ENCODE measurements at regions not wholly inside any gene's neighbourhood (a gene's known extent, or its start where the extent isn't known, plus 50 kb on each side); places are given as distances from the start of the nearest gene placed in this dataset.

GRCh38 chr3:159734681-159735080 is 254.0 kb upstream of the IL12A start:
- Histone ChIP-seq H3K27ac (no peak overlapping the region), H3K4me1 (ENCODE audit: control insufficient read depth in 1 of 2, insufficient read depth in 1 of 2, low read depth in 1 of 2, low read length in 1 of 2) (no peaks in the 10 kb centered on the region), H3K36me3 (no peaks in the 10 kb centered on the region), H3K9me3 (no peaks in the 10 kb centered on the region), H3K4me3 (ENCODE audit: low read depth in 1 of 2, low read length in 1 of 2) (no peak overlapping the region), H3K27me3 (no peaks in the 10 kb centered on the region)
- no peak for TF ChIP-seq CTCF (IDR thresholded peaks at IDR 0.05)

GRCh38 chr3:159739166-159739565 is 249.5 kb upstream of the IL12A start:
- Histone ChIP-seq H3K4me1 (ENCODE audit: control insufficient read depth in 1 of 2, insufficient read depth in 1 of 2, low read depth in 1 of 2, low read length in 1 of 2) (no peaks in the 10 kb centered on the region), H3K27me3 (no peaks in the 10 kb centered on the region), H3K9me3 (no peaks in the 10 kb centered on the region), H3K27ac (no peak overlapping the region), H3K36me3 (no peaks in the 10 kb centered on the region), H3K4me3 (ENCODE audit: low read depth in 1 of 2, low read length in 1 of 2) (no peak overlapping the region)
- TF ChIP-seq CTCF (IDR thresholded peaks at IDR 0.05) = no peak

- H3K9me3 ChIP-seq = no peaks in the 10 kb centered on the region
- H3K4me1 ChIP-seq (ENCODE audit: control insufficient read depth in 1 of 2, insufficient read depth in 1 of 2, low read depth in 1 of 2, low read length in 1 of 2) = no peaks in the 10 kb centered on the region
- no peaks in the 10 kb centered on the region for H3K36me3 ChIP-seq
- H3K27ac ChIP-seq = no peak overlapping the region
- no peaks in the 10 kb centered on the region for H3K27me3 ChIP-seq
- H3K4me3 ChIP-seq (ENCODE audit: low read depth in 1 of 2, low read length in 1 of 2) = no peak overlapping the region
- TF ChIP-seq CTCF (IDR thresholded peaks at IDR 0.05) = no peak
Observed at GRCh38 chr3:159739969-159740368, 248.7 kb upstream of the IL12A start.

GRCh38 chr3:159741281-159741680 is 247.4 kb upstream of the IL12A start:
- H3K9me3 ChIP-seq = no peaks in the 10 kb centered on the region
- no peaks in the 10 kb centered on the region for H3K36me3 ChIP-seq
- H3K27me3 ChIP-seq = no peaks in the 10 kb centered on the region
- no peaks in the 10 kb centered on the region for H3K4me1 ChIP-seq (ENCODE audit: control insufficient read depth in 1 of 2, insufficient read depth in 1 of 2, low read depth in 1 of 2, low read length in 1 of 2)
- H3K4me3 ChIP-seq (ENCODE audit: low read depth in 1 of 2, low read length in 1 of 2) = no peak overlapping the region
- H3K27ac ChIP-seq = no peak overlapping the region
- no peak for TF ChIP-seq CTCF (IDR thresholded peaks at IDR 0.05)

GRCh38 chr3:159748425-159748824 is 240.2 kb upstream of the IL12A start:
- Histone ChIP-seq H3K27ac (no peak overlapping the region), H3K36me3 (no peaks in the 10 kb centered on the region), H3K27me3 (no peaks in the 10 kb centered on the region), H3K9me3 (no peaks in the 10 kb centered on the region), H3K4me1 (ENCODE audit: control insufficient read depth in 1 of 2, insufficient read depth in 1 of 2, low read depth in 1 of 2, low read length in 1 of 2) (no peaks in the 10 kb centered on the region), H3K4me3 (ENCODE audit: low read depth in 1 of 2, low read length in 1 of 2) (no peak overlapping the region)
- no peak for TF ChIP-seq CTCF (IDR thresholded peaks at IDR 0.05)

GRCh38 chr3:159749406-159749805 is 239.2 kb upstream of the IL12A start:
- Histone ChIP-seq H3K4me1 (ENCODE audit: control insufficient read depth in 1 of 2, insufficient read depth in 1 of 2, low read depth in 1 of 2, low read length in 1 of 2) (no peaks in the 10 kb centered on the region), H3K9me3 (no peaks in the 10 kb centered on the region), H3K27ac (no peak overlapping the region), H3K4me3 (ENCODE audit: low read depth in 1 of 2, low read length in 1 of 2) (no peak overlapping the region), H3K36me3 (no peaks in the 10 kb centered on the region), H3K27me3 (no peaks in the 10 kb centered on the region)
- TF ChIP-seq CTCF (IDR thresholded peaks at IDR 0.05) = no peak

Measured in neutrophil (primary cell).